H9 (cell line): ENCODE measurements at regions not wholly inside any gene's neighbourhood (a gene's known extent, or its start where the extent isn't known, plus 50 kb on each side); places are given as distances from the start of the nearest gene placed in this dataset.

ENCODE experiments used
- DNase-seq: peaks from one replicate; pipeline ENCODE4 v3.0.0-alpha.2; 2017
- H2AFZ ChIP-seq: one replicate; pipeline ENCODE4 v1.6.1; 2013; ENCODE audit warnings: mild to moderate bottlenecking, low read length, control low read depth, moderate library complexity
- H2AK5ac ChIP-seq: 2 replicates; pipeline ENCODE4 v1.6.1; 2013; ENCODE audit warnings: low read length, control low read depth, mixed read lengths; ENCODE audit not compliant: insufficient read length
- H2BK120ac ChIP-seq: one replicate; pipeline ENCODE4 v1.6.1; 2013; ENCODE audit warnings: low read depth, mild to moderate bottlenecking, low read length, control low read depth, inconsistent platforms; ENCODE audit not compliant: poor library complexity, severe bottlenecking
- H2BK12ac ChIP-seq: 2 replicates; pipeline ENCODE4 v1.6.1; 2013; ENCODE audit warnings: low read length, control low read depth, mixed read lengths, low read depth; ENCODE audit not compliant: insufficient read length
- H2BK15ac ChIP-seq: 2 replicates; pipeline ENCODE4 v1.6.1; 2013; ENCODE audit warnings: low read depth, low read length, control low read depth
- H2BK20ac ChIP-seq: one replicate; pipeline ENCODE4 v1.6.1; 2013; ENCODE audit warnings: low read depth, mild to moderate bottlenecking, low read length, control low read depth, inconsistent platforms; ENCODE audit not compliant: poor library complexity, severe bottlenecking
- H2BK5ac ChIP-seq: 2 replicates; pipeline ENCODE4 v1.6.1; 2013; ENCODE audit warnings: low read length, control low read depth, mixed read lengths; ENCODE audit not compliant: insufficient read length
- H3K14ac ChIP-seq: 2 replicates; pipeline ENCODE4 v1.6.1; 2013; ENCODE audit warnings: low read length, control low read depth; ENCODE audit not compliant: insufficient read depth
- H3K18ac ChIP-seq: 2 replicates; pipeline ENCODE4 v1.6.1; 2013; ENCODE audit warnings: low read depth, mild to moderate bottlenecking, mixed read lengths, low read length, control low read depth; ENCODE audit not compliant: insufficient read length
- H3K23ac ChIP-seq: 2 replicates; pipeline ENCODE4 v1.6.1; 2013; ENCODE audit warnings: low read length, control low read depth, mixed read lengths, low read depth; ENCODE audit not compliant: insufficient read length
- H3K23me2 ChIP-seq: 2 replicates; pipeline ENCODE4 v1.6.1; 2013; ENCODE audit warnings: low read depth, mild to moderate bottlenecking, mixed read lengths, low read length, control low read depth; ENCODE audit not compliant: insufficient read length, poor library complexity, severe bottlenecking
- H3K27ac ChIP-seq: 2 replicates; pipeline ENCODE4 v1.5.1; 2013; ENCODE audit warnings: low read length, control low read depth, mixed read lengths, low read depth; ENCODE audit not compliant: insufficient read length
- H3K27me3 ChIP-seq: 2 replicates; pipeline ENCODE4 v1.6.1; 2013; ENCODE audit warnings: low read length, control low read depth, inconsistent platforms; ENCODE audit not compliant: insufficient read depth
- H3K4ac ChIP-seq: 2 replicates; pipeline ENCODE4 v1.6.1; 2013; ENCODE audit warnings: low read depth, mild to moderate bottlenecking, control low read depth, inconsistent platforms, low read length, moderate library complexity
- H3K4me1 ChIP-seq: 2 replicates; pipeline ENCODE4 v1.6.1; 2013; ENCODE audit warnings: low read length, control low read depth, inconsistent platforms; ENCODE audit not compliant: insufficient read depth
- H3K4me2 ChIP-seq: 2 replicates; pipeline ENCODE4 v1.6.1; 2013; ENCODE audit warnings: low read length, control low read depth, mixed read lengths; ENCODE audit not compliant: insufficient read length, insufficient read depth
- H3K56ac ChIP-seq: 2 replicates; pipeline ENCODE4 v1.6.1; 2013; ENCODE audit warnings: low read depth, mild to moderate bottlenecking, mixed read lengths, low read length, control low read depth; ENCODE audit not compliant: insufficient read length
- H3K79me1 ChIP-seq: 2 replicates; pipeline ENCODE4 v1.6.1; 2013; ENCODE audit warnings: low read depth, mild to moderate bottlenecking, moderate library complexity, low read length, control low read depth, inconsistent platforms; ENCODE audit not compliant: insufficient read depth, poor library complexity, severe bottlenecking
- H3K79me2 ChIP-seq: 2 replicates; pipeline ENCODE4 v1.6.1; 2013; ENCODE audit warnings: low read length, control low read depth, inconsistent platforms; ENCODE audit not compliant: insufficient read depth
- H3K9ac ChIP-seq: 2 replicates; pipeline ENCODE4 v1.6.1; 2013; ENCODE audit warnings: low read length, control low read depth, mixed read lengths; ENCODE audit not compliant: insufficient read length; ENCODE audit errors: extremely low read depth
- H3K9me3 ChIP-seq: one replicate; pipeline ENCODE4 v1.6.1; 2013; ENCODE audit warnings: low read depth, low read length, inconsistent platforms; ENCODE audit not compliant: control insufficient read depth
- H3T11ph ChIP-seq: one replicate; pipeline ENCODE4 v1.6.1; 2013; ENCODE audit warnings: mild to moderate bottlenecking, low read length, control low read depth, inconsistent platforms
- H4K20me1 ChIP-seq: one replicate; pipeline ENCODE4 v1.6.1; 2013; ENCODE audit not compliant: control insufficient read depth, insufficient read length, insufficient read depth
- H4K5ac ChIP-seq: 2 replicates; pipeline ENCODE4 v1.6.1; 2013; ENCODE audit warnings: low read depth, mild to moderate bottlenecking, mixed read lengths, low read length, control low read depth; ENCODE audit not compliant: insufficient read length
- H4K8ac ChIP-seq: replicated peaks from 2 replicates; pipeline ENCODE4 v1.6.1; 2013; ENCODE audit warnings: low read length, control low read depth, mixed read lengths, low read depth; ENCODE audit not compliant: insufficient read length
- H4K91ac ChIP-seq: 2 replicates; pipeline ENCODE4 v1.6.1; 2013; ENCODE audit warnings: low read depth, mild to moderate bottlenecking, moderate library complexity, mixed read lengths, low read length, control low read depth; ENCODE audit not compliant: insufficient read length
- H3K27ac Mint-ChIP-seq, 3 experiments: 2 replicates in 2 of 3; 3 replicates in 1 of 3; pipeline ENCODE4 v1.8.0; 2020 to 2021; ENCODE audit warnings: mixed read lengths in 3 of 3, mild to moderate bottlenecking in 1 of 3, moderate library complexity in 1 of 3
- H3K27me3 Mint-ChIP-seq: 2 replicates; pipeline ENCODE4 v1.8.0; 2021; ENCODE audit warnings: low read depth, mild to moderate bottlenecking, moderate library complexity, mixed read lengths
- H3K36me3 Mint-ChIP-seq, 3 experiments: 2 replicates in 2 of 3; 3 replicates in 1 of 3; pipeline ENCODE4 v1.8.0; 2020 to 2021; ENCODE audit warnings: low read depth in 3 of 3, mixed read lengths in 3 of 3; ENCODE audit not compliant: insufficient read depth in 1 of 3
- H3K4me1 Mint-ChIP-seq, 2 experiments: 2 replicates each; pipeline ENCODE4 v1.8.0; 2020; ENCODE audit warnings: mixed read lengths in 2 of 2
- H3K4me3 Mint-ChIP-seq, 2 experiments: 2 replicates in 1 of 2; 3 replicates in 1 of 2; pipeline ENCODE4 v1.8.0; 2020 to 2021; ENCODE audit warnings: mild to moderate bottlenecking in 2 of 2, mixed read lengths in 2 of 2, moderate library complexity in 1 of 2
- H3K9me3 Mint-ChIP-seq, 2 experiments: 2 replicates in 1 of 2; 3 replicates in 1 of 2; pipeline ENCODE4 v1.8.0; 2020; ENCODE audit warnings: mild to moderate bottlenecking in 2 of 2, mixed read lengths in 2 of 2, moderate library complexity in 1 of 2
- CTCF ChIP-seq: fragments of 200-600 bp; sonication (generic); conservative IDR thresholded peaks from 3 replicates; pipeline ENCODE4 v1.8.0; 2021; ENCODE audit warnings: antibody characterized with exemption, mild to moderate bottlenecking
- WGBS: extraction: QIAGEN DNeasy Blood & Tissue Kit; methylation state at CpG from one replicate; pipeline ENCODE4 v1.1.7; 2013; ENCODE audit warnings: missing lambda C conversion rate, low lambda C conversion rate, mixed read lengths; ENCODE audit not compliant: insufficient read length; ENCODE audit errors: extremely low coverage; 5-methylcytosine and 5-hydroxymethylcytosine counted together

GRCh38 chr6:84349542-84349941 is 122.1 kb upstream of the CEP162 start:
- Histone ChIP-seq H3K4me1 (no peaks in the 10 kb centered on the region), H3K14ac (no peak overlapping the region), H3K27me3 (no peaks in the 10 kb centered on the region), H3K4ac (no peak overlapping the region), H2BK15ac (no peak overlapping the region), H3T11ph (no peak overlapping the region), H3K79me2 (no peaks in the 10 kb centered on the region; the same call in 1 of the 2 replicates), H3K9ac (no peak overlapping the region), H2BK12ac (no peak overlapping the region), H4K91ac (no peak overlapping the region), H3K23ac (no peak overlapping the region), H2BK120ac (no peak overlapping the region), H3K79me1 (no peaks in the 10 kb centered on the region), H2BK5ac (no peak overlapping the region), H3K9me3 (no peaks in the 10 kb centered on the region), H4K8ac (no peak overlapping the region), H3K23me2 (no peaks in the 10 kb centered on the region), H3K18ac (no peak overlapping the region), H4K20me1 (no peaks in the 10 kb centered on the region), H4K5ac (no peak overlapping the region), H3K56ac (no peak overlapping the region), H3K4me2 (no peak overlapping the region), H2BK20ac (no peak overlapping the region), H3K27ac (no peak overlapping the region), H2AK5ac (no peak overlapping the region), H2AFZ (no peak overlapping the region)
- Mint-ChIP-seq H3K27me3 (no peaks in the 10 kb centered on the region), H3K27ac (no peak overlapping the region), H3K4me1 (no peaks in the 10 kb centered on the region), H3K36me3 (no peaks in the 10 kb centered on the region), H3K9me3 (no peaks in the 10 kb centered on the region), H3K4me3 (no peak overlapping the region)
- no peak for TF ChIP-seq CTCF
- no peak for DNase-seq
- no CpG with 5 or more reads among the region's 1 CpG for WGBS
